ENCODE measurements at regions not wholly inside any gene's neighbourhood (a gene's known extent, or its start where the extent isn't known, plus 50 kb on each side); places are given as distances from the start of the nearest gene placed in this dataset.
A peak's percentile ranks its signal among the peaks of the same experiment; 100 is the strongest.

DNA sequence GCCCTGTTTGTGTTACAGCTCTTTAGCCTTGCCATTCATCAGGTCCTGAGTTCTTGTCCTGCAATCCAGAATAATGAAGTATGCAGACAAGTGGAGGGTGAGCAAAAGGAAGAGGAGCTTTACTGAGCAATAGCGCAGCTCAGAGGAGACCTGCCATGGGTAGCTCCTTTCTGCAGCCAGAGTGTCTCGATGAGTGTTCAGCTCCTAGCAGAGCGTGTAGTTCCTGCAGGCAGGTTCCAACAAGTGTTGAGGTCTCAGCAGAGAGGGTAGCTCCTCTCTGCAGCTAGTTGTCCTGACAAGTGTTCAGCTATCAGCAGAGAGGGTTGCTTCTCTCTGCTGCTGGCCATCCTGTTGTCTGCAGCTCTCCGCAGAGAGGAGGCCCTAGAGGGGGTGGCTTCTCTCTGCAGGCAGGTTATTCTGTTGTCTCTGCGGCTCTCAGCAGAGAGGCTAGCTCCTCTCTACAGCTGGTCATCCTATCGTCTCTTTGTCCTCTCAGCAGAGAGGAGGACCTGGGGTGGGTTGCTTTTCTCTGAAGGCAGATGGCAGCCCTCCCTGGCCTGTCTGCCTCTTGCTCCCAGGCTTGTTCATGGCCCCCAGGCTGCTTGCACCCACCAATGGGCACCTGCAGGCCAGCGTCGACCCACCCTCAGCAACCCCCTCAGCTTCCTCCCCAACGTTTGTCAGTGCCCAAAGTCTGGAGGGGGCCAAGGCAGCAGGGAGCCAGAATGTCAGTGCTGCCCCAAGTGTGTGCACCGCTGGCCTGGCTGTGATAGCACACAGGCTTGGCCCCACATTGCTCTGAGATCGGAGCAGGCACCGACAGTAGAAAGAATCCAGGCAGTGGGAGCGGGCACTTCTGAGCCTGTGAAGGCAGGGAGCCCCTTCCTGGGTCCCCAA is 112.5 kb upstream of the RUNX3 start:
- H3K4me3 ChIP-seq (ENCODE audit: low read depth, low read length) = no peak overlapping the region
- TF ChIP-seq CTCF (IDR thresholded peaks at IDR 0.05; ENCODE audit: insufficient read depth, low read depth, low read length) = no peak
- no peak for DNase-seq (ENCODE audit: low read depth)

GRCh38 chr1:25041916-25042315 is 111.8 kb upstream of the RUNX3 start:
- DNase-seq (ENCODE audit: low read depth) = no peak
- no peak overlapping the region for H3K4me3 ChIP-seq (ENCODE audit: low read depth, low read length)
- TF ChIP-seq CTCF (IDR thresholded peaks at IDR 0.05; ENCODE audit: insufficient read depth, low read depth, low read length) = no peak

GRCh38 chr1:25040122-25040685 is 110.1 kb upstream of the RUNX3 start:
- DNase-seq (ENCODE audit: low read depth) = no peak
- TF ChIP-seq CTCF (IDR thresholded peaks at IDR 0.05; ENCODE audit: insufficient read depth, low read depth, low read length) = no peak
- no peak overlapping the region for H3K4me3 ChIP-seq (ENCODE audit: low read depth, low read length)

- no peak overlapping the region for H3K4me3 ChIP-seq (ENCODE audit: low read depth, low read length)
- TF ChIP-seq CTCF (IDR thresholded peaks at IDR 0.05; ENCODE audit: insufficient read depth, low read depth, low read length) = no peak
- DNase-seq (ENCODE audit: low read depth) = no peak
Observed at GRCh38 chr1:25039229-25039628, 109.2 kb upstream of the RUNX3 start.

GRCh38 chr1:25038699-25039098 is 108.6 kb upstream of the RUNX3 start:
- no peak for DNase-seq (ENCODE audit: low read depth)
- TF ChIP-seq CTCF (IDR thresholded peaks at IDR 0.05; ENCODE audit: insufficient read depth, low read depth, low read length) = no peak
- no peak overlapping the region for H3K4me3 ChIP-seq (ENCODE audit: low read depth, low read length)

- H3K4me3 ChIP-seq (ENCODE audit: low read depth, low read length) = no peak overlapping the region
- peak; percentile 66 for TF ChIP-seq CTCF (IDR thresholded peaks at IDR 0.05; ENCODE audit: insufficient read depth, low read depth, low read length)
- DNase-seq (ENCODE audit: low read depth) = peak; percentile 17
Observed at GRCh38 chr1:25037174-25038074, 107.3 kb upstream of the RUNX3 start.

All from fibroblast of villous mesenchyme (primary cell).